ENCODE measurements at regions not wholly inside any gene's neighbourhood (a gene's known extent, or its start where the extent isn't known, plus 50 kb on each side); places are given as distances from the start of the nearest gene placed in this dataset.

- ATAC-seq (no peak), DNase-seq (ENCODE audit: low spot score) (no peak)
- Histone ChIP-seq H3K79me2 (replicated peaks; ENCODE audit: insufficient read depth) (no peaks in the 10 kb centered on the region), H3K4me3 (no peak overlapping the region), H3F3A (replicated peaks; ENCODE audit: low read depth) (no peaks in the 10 kb centered on the region), H2AFZ (no peak overlapping the region), H3K4me2 (no peak overlapping the region), H3K9me2 (ENCODE audit: insufficient read depth) (no peaks in the 10 kb centered on the region), H4K20me1 (replicated peaks; ENCODE audit: insufficient read depth) (no peaks in the 10 kb centered on the region), H3K4me1 (ENCODE audit: insufficient read depth) (peaks cover 5% of the 10 kb centered on the region; the same call in 1 of the 2 replicates), H3K27ac (ENCODE audit: low read depth) (no peak overlapping the region), H3K36me3 (ENCODE audit: insufficient read depth) (no peaks in the 10 kb centered on the region), H3K27me3 (ENCODE audit: insufficient read depth) (no peaks in the 10 kb centered on the region)
- Mint-ChIP-seq H3K36me3 (ENCODE audit: low read depth) (peaks cover 32% of the 10 kb centered on the region), H3K4me1 (no peaks in the 10 kb centered on the region), H3K27me3 (ENCODE audit: insufficient read depth, low read depth, poor library complexity) (peaks cover 5% of the 10 kb centered on the region), H3K9me3 (peaks cover 93% of the 10 kb centered on the region), H3K27ac (no peak overlapping the region), H3K4me3 (no peak overlapping the region)
- TF ChIP-seq CTCF (conservative IDR thresholded peaks at IDR 0.05; ENCODE audit: low read depth in 2 of 2) (no peak), STAT1 (IDR thresholded peaks at IDR 0.05; ENCODE audit: unreplicated experiment) (no peak), ETS1 (IDR thresholded peaks at IDR 0.05) (no peak), EZH2 (IDR thresholded peaks at IDR 0.05; ENCODE audit: low read depth, unreplicated experiment) (no peak), EZH2phosphoT487 (IDR thresholded peaks at IDR 0.05; ENCODE audit: unreplicated experiment) (no peak), JUNB (IDR thresholded peaks at IDR 0.05; ENCODE audit: unreplicated experiment) (no peak), POLR2AphosphoS5 (IDR thresholded peaks at IDR 0.05; ENCODE audit: low read depth) (no peak), ZNF331 (CRISPR knock-in tag; IDR thresholded peaks at IDR 0.05; ENCODE audit: low read depth) (no peak), NANOG (IDR thresholded peaks at IDR 0.05; ENCODE audit: borderline replicate concordance) (no peak), ZNF114 (CRISPR knock-in tag; IDR thresholded peaks at IDR 0.05) (no peak), CREB1 (CRISPR knock-in tag; IDR thresholded peaks at IDR 0.05; ENCODE audit: low read depth) (no peak)
These were observed 1356.4 kb upstream of the TMEM132C start for GRCh38 chr12:126910570-126910969.

GRCh38 chr12:126912111-126912510, 1354.9 kb upstream of the TMEM132C start:
- Histone ChIP-seq H3K4me2 (no peak overlapping the region), H3K79me2 (replicated peaks; ENCODE audit: insufficient read depth) (no peaks in the 10 kb centered on the region), H3K27ac (ENCODE audit: low read depth) (no peak overlapping the region), H3K36me3 (ENCODE audit: insufficient read depth) (no peaks in the 10 kb centered on the region), H3F3A (replicated peaks; ENCODE audit: low read depth) (no peaks in the 10 kb centered on the region), H2AFZ (no peak overlapping the region), H4K20me1 (replicated peaks; ENCODE audit: insufficient read depth) (no peaks in the 10 kb centered on the region), H3K9me2 (ENCODE audit: insufficient read depth) (no peaks in the 10 kb centered on the region), H3K4me3 (no peak overlapping the region), H3K27me3 (ENCODE audit: insufficient read depth) (no peaks in the 10 kb centered on the region), H3K4me1 (ENCODE audit: insufficient read depth) (no peaks in the 10 kb centered on the region)
- Mint-ChIP-seq H3K9me3 (peaks cover 93% of the 10 kb centered on the region), H3K27me3 (ENCODE audit: insufficient read depth, low read depth, poor library complexity) (peaks cover 5% of the 10 kb centered on the region), H3K4me3 (no peak overlapping the region), H3K4me1 (no peaks in the 10 kb centered on the region), H3K36me3 (ENCODE audit: low read depth) (peaks cover 21% of the 10 kb centered on the region), H3K27ac (no peak overlapping the region)
- DNase-seq (ENCODE audit: low spot score), result no peak
- ATAC-seq, result no peak
- TF ChIP-seq ZNF462 (CRISPR knock-in tag; IDR thresholded peaks at IDR 0.05) (no peak), CREB1 (CRISPR knock-in tag; IDR thresholded peaks at IDR 0.05; ENCODE audit: low read depth) (no peak), STAT1 (IDR thresholded peaks at IDR 0.05; ENCODE audit: unreplicated experiment) (no peak), ETS1 (IDR thresholded peaks at IDR 0.05) (no peak)
